NOMO-1 treated with DMSO at 0.1 percent for 48 hours (cell line): ENCODE measurements at regions not wholly inside any gene's neighbourhood (a gene's known extent, or its start where the extent isn't known, plus 50 kb on each side); places are given as distances from the start of the nearest gene placed in this dataset.

ENCODE experiments used
- DNase-seq: peaks from one replicate; lab custom pipeline; 2025; ENCODE audit not compliant: unreplicated experiment; lab: John Stamatoyannopoulos, UW

- DNase-seq = no peak
Measured at GRCh38 chr4:108336076-108336475, 167.3 kb upstream of the LEF1 start.

GRCh38 chr4:108335081-108335480, 166.3 kb upstream of the LEF1 start:
- no peak for DNase-seq

GRCh38 chr4:108334031-108334430, 165.3 kb upstream of the LEF1 start:
- no peak for DNase-seq

GRCh38 chr4:108333353-108333942, 164.7 kb upstream of the LEF1 start:
- DNase-seq = no peak

- DNase-seq = no peak
Measured at GRCh38 chr4:108331905-108332632, 163.3 kb upstream of the LEF1 start.

GRCh38 chr4:108328383-108328732, 159.6 kb upstream of the LEF1 start:
- DNase-seq = no peak

GRCh38 chr4:108327642-108328382, 159.1 kb upstream of the LEF1 start:
- DNase-seq = no peak

- DNase-seq = no peak
Measured at GRCh38 chr4:108325561-108325960, 156.8 kb upstream of the LEF1 start.

- no peak for DNase-seq
Measured at GRCh38 chr4:108324450-108324849, 155.7 kb upstream of the LEF1 start.

GRCh38 chr4:108322497-108322896, 153.8 kb upstream of the LEF1 start:
- no peak for DNase-seq

- DNase-seq = peak; percentile 2
Measured at GRCh38 chr4:108320061-108320460, 151.3 kb upstream of the LEF1 start.

GRCh38 chr4:108317377-108317776, 148.6 kb upstream of the LEF1 start:
- no peak for DNase-seq

- DNase-seq = no peak
Measured at GRCh38 chr4:108315694-108316093, 147.0 kb upstream of the LEF1 start.

- DNase-seq = no peak
Measured at GRCh38 chr4:108314900-108315589, 146.3 kb upstream of the LEF1 start.

GRCh38 chr4:108313546-108314339, 145.0 kb upstream of the LEF1 start:
- DNase-seq = no peak

GRCh38 chr4:108311313-108311712, 142.6 kb upstream of the LEF1 start:
- DNase-seq = no peak

GRCh38 chr4:108303488-108304177, 134.9 kb upstream of the LEF1 start:
- no peak for DNase-seq

- no peak for DNase-seq
Measured at GRCh38 chr4:108301545-108302251, 133.0 kb upstream of the LEF1 start.

GRCh38 chr4:108297605-108298004, 128.9 kb upstream of the LEF1 start:
- no peak for DNase-seq

- DNase-seq = no peak
Measured at GRCh38 chr4:108292229-108292628, 123.5 kb upstream of the LEF1 start.
